GM12872 (cell line): ENCODE measurements at regions not wholly inside any gene's neighbourhood (a gene's known extent, or its start where the extent isn't known, plus 50 kb on each side); places are given as distances from the start of the nearest gene placed in this dataset.
A peak's percentile ranks its signal among the peaks of the same experiment; 100 is the strongest.

Experiments
- CTCF ChIP-seq: IDR thresholded peaks from 3 replicates; pipeline ENCODE4 v1.5.1; 2011; ENCODE audit warnings: low read depth, mild to moderate bottlenecking, low read length, moderate library complexity; ENCODE audit not compliant: insufficient read depth

- no peak for TF ChIP-seq CTCF
Measured at GRCh38 chrY:12464155-12464554, 236.9 kb upstream of the USP9Y start.

- no peak for TF ChIP-seq CTCF
Measured at GRCh38 chrY:12465706-12466105, 235.3 kb upstream of the USP9Y start.

- no peak for TF ChIP-seq CTCF
Measured at GRCh38 chrY:12469081-12469480, 231.9 kb upstream of the USP9Y start.

GRCh38 chrY:12474472-12474871, 226.6 kb upstream of the USP9Y start:
- no peak for TF ChIP-seq CTCF

GRCh38 chrY:12479382-12479781, 221.6 kb upstream of the USP9Y start:
- TF ChIP-seq CTCF, result 0 out of 3 replicates have a peak, but pooled peaks have one; percentile 4

- TF ChIP-seq CTCF, result no peak
Measured at GRCh38 chrY:12483394-12483793, 217.6 kb upstream of the USP9Y start.

- TF ChIP-seq CTCF, result no peak
Measured at GRCh38 chrY:12490558-12491209, 210.3 kb upstream of the USP9Y start.
